GM12865 (cell line): ENCODE measurements at regions not wholly inside any gene's neighbourhood (a gene's known extent, or its start where the extent isn't known, plus 50 kb on each side); places are given as distances from the start of the nearest gene placed in this dataset.

Source experiments
- DNase-seq: peaks from one replicate; pipeline ENCODE4 v3.0.0; 2010; ENCODE audit warnings: low read depth
- H3K4me3 ChIP-seq: 2 replicates; pipeline ENCODE4 v1.5.1; 2011; ENCODE audit warnings: mild to moderate bottlenecking, low read depth, low read length, control low read depth
- CTCF ChIP-seq: IDR thresholded peaks from 2 replicates; pipeline ENCODE4 v1.5.1; 2011; ENCODE audit warnings: low read length, control low read depth, low read depth, inconsistent platforms; ENCODE audit not compliant: insufficient read depth; ENCODE audit errors: missing control alignments

- no peak overlapping the region for H3K4me3 ChIP-seq
- TF ChIP-seq CTCF = no peak
- DNase-seq = no peak
Measured at GRCh38 chr2:82165377-82165776, 1860.8 kb upstream of the LRRTM1 start.

GRCh38 chr2:82158150-82158549 is 1853.6 kb upstream of the LRRTM1 start:
- H3K4me3 ChIP-seq = no peak overlapping the region
- DNase-seq = no peak
- no peak for TF ChIP-seq CTCF

GRCh38 chr2:82155469-82155868 is 1850.9 kb upstream of the LRRTM1 start:
- H3K4me3 ChIP-seq = no peak overlapping the region
- TF ChIP-seq CTCF = no peak
- DNase-seq = no peak

GRCh38 chr2:82143343-82143742 is 1838.8 kb upstream of the LRRTM1 start:
- no peak for DNase-seq
- no peak overlapping the region for H3K4me3 ChIP-seq
- no peak for TF ChIP-seq CTCF

- no peak for DNase-seq
Measured at GRCh38 chr2:82139979-82140611, 1835.5 kb upstream of the LRRTM1 start.

GRCh38 chr2:82137441-82137840 is 1832.9 kb upstream of the LRRTM1 start:
- DNase-seq = no peak
- TF ChIP-seq CTCF = no peak
- no peak overlapping the region for H3K4me3 ChIP-seq

More at GRCh38 chr2:82139979-82140611, 1835.5 kb upstream of the LRRTM1 start:
- no peak overlapping the region for H3K4me3 ChIP-seq
- TF ChIP-seq CTCF = no peak

- H3K4me3 ChIP-seq = no peak overlapping the region
- no peak for TF ChIP-seq CTCF
- DNase-seq = no peak
Measured at GRCh38 chr2:82128051-82128450, 1823.5 kb upstream of the LRRTM1 start.
